Activated T-helper 2 cell treated with anti-CD3 and anti-CD28 coated beads, Interferon-gamma antibody, Interleukin-2, Interleukin-4, amounts not matched to agents 10 μg/mL and 5 μg/mL and 100 μg/mL, durations not matched to agents 14 hours and 24 hours and 36 hours (primary cell): ENCODE measurements at regions not wholly inside any gene's neighbourhood (a gene's known extent, or its start where the extent isn't known, plus 50 kb on each side); places are given as distances from the start of the nearest gene placed in this dataset.

Source experiments
- DNase-seq: peaks from one replicate; pipeline ENCODE4 v3.0.0; 2021; ENCODE audit warnings: low spot score
- H3K27ac Mint-ChIP-seq: one replicate; pipeline ENCODE4 v1.8.0; 2021; ENCODE audit warnings: mixed read lengths
- H3K27me3 Mint-ChIP-seq: one replicate; pipeline ENCODE4 v1.8.0; 2021; ENCODE audit warnings: low read depth, mixed read lengths
- H3K36me3 Mint-ChIP-seq: one replicate; pipeline ENCODE4 v1.8.0; 2021; ENCODE audit warnings: low read depth, mixed read lengths
- H3K4me1 Mint-ChIP-seq: one replicate; pipeline ENCODE4 v1.8.0; 2021; ENCODE audit warnings: low read depth, mixed read lengths
- H3K4me3 Mint-ChIP-seq: one replicate; pipeline ENCODE4 v1.8.0; 2021; ENCODE audit warnings: low read depth, mild to moderate bottlenecking, moderate library complexity, mixed read lengths
- H3K9me3 Mint-ChIP-seq: one replicate; pipeline ENCODE4 v1.8.0; 2021; ENCODE audit warnings: mixed read lengths
- intact Hi-C: fragments of 100-400 bp; cut with micrococcal nuclease; formaldehyde crosslinking; loops from one replicate; pipeline ENCODE4 v1.15.1; 2023

GRCh38 chr16:5349670-5350517, 252.3 kb upstream of the EEF2KMT start:
- intact Hi-C loops = no loop called here
- Mint-ChIP-seq H3K27me3 (no peaks in the 10 kb centered on the region), H3K36me3 (no peaks in the 10 kb centered on the region), H3K27ac (no peak overlapping the region), H3K4me1 (no peaks in the 10 kb centered on the region), H3K9me3 (no peaks in the 10 kb centered on the region), H3K4me3 (no peak overlapping the region)
- DNase-seq = no peak

- H3K27ac Mint-ChIP-seq = no peak overlapping the region
- no peaks in the 10 kb centered on the region for H3K9me3 Mint-ChIP-seq
- no peaks in the 10 kb centered on the region for H3K27me3 Mint-ChIP-seq
- H3K4me3 Mint-ChIP-seq = no peak overlapping the region
- no peaks in the 10 kb centered on the region for H3K4me1 Mint-ChIP-seq
- intact Hi-C loops = no loop called here
- no peaks in the 10 kb centered on the region for H3K36me3 Mint-ChIP-seq
- DNase-seq = no peak
Measured at GRCh38 chr16:5349101-5349500, 251.5 kb upstream of the EEF2KMT start.

GRCh38 chr16:5347561-5347960, 250.0 kb upstream of the EEF2KMT start:
- Mint-ChIP-seq H3K36me3 (no peaks in the 10 kb centered on the region), H3K9me3 (no peaks in the 10 kb centered on the region), H3K27ac (no peak overlapping the region), H3K4me3 (no peak overlapping the region), H3K27me3 (no peaks in the 10 kb centered on the region), H3K4me1 (no peaks in the 10 kb centered on the region)
- intact Hi-C loops = no loop called here
- DNase-seq = no peak

- Mint-ChIP-seq H3K27ac (no peak overlapping the region), H3K9me3 (no peaks in the 10 kb centered on the region), H3K4me3 (no peak overlapping the region), H3K36me3 (no peaks in the 10 kb centered on the region), H3K27me3 (no peaks in the 10 kb centered on the region), H3K4me1 (no peaks in the 10 kb centered on the region)
- intact Hi-C loops = no loop called here
- no peak for DNase-seq
Measured at GRCh38 chr16:5336941-5337340, 239.3 kb upstream of the EEF2KMT start.

- Mint-ChIP-seq H3K27me3 (no peaks in the 10 kb centered on the region), H3K4me3 (no peak overlapping the region), H3K27ac (no peak overlapping the region), H3K4me1 (no peaks in the 10 kb centered on the region), H3K9me3 (peaks cover 8% of the 10 kb centered on the region), H3K36me3 (no peaks in the 10 kb centered on the region)
- no peak for DNase-seq
- intact Hi-C loops = no loop called here
Measured at GRCh38 chr16:5333991-5334390, 236.4 kb upstream of the EEF2KMT start.

GRCh38 chr16:5333126-5333525, 235.5 kb upstream of the EEF2KMT start:
- Mint-ChIP-seq H3K36me3 (no peaks in the 10 kb centered on the region), H3K27me3 (no peaks in the 10 kb centered on the region), H3K4me1 (no peaks in the 10 kb centered on the region), H3K27ac (no peak overlapping the region), H3K9me3 (peaks cover 8% of the 10 kb centered on the region), H3K4me3 (no peak overlapping the region)
- intact Hi-C loops = no loop called here
- DNase-seq = no peak

- H3K4me1 Mint-ChIP-seq = no peaks in the 10 kb centered on the region
- no peaks in the 10 kb centered on the region for H3K27me3 Mint-ChIP-seq
- H3K27ac Mint-ChIP-seq = no peak overlapping the region
- no peak for DNase-seq
- no peaks in the 10 kb centered on the region for H3K36me3 Mint-ChIP-seq
- H3K9me3 Mint-ChIP-seq = peaks cover 8% of the 10 kb centered on the region
- H3K4me3 Mint-ChIP-seq = no peak overlapping the region
- intact Hi-C loops = no loop called here
Measured at GRCh38 chr16:5330058-5330457, 232.5 kb upstream of the EEF2KMT start.

GRCh38 chr16:5328546-5328945, 231.0 kb upstream of the EEF2KMT start:
- DNase-seq = no peak
- Mint-ChIP-seq H3K9me3 (peaks cover 8% of the 10 kb centered on the region), H3K27ac (no peak overlapping the region), H3K27me3 (no peaks in the 10 kb centered on the region), H3K36me3 (no peaks in the 10 kb centered on the region), H3K4me3 (no peak overlapping the region), H3K4me1 (no peaks in the 10 kb centered on the region)
- intact Hi-C loops = no loop called here

GRCh38 chr16:5326395-5326794, 228.8 kb upstream of the EEF2KMT start:
- intact Hi-C loops = no loop called here
- no peaks in the 10 kb centered on the region for H3K27me3 Mint-ChIP-seq
- H3K4me3 Mint-ChIP-seq = no peak overlapping the region
- no peaks in the 10 kb centered on the region for H3K36me3 Mint-ChIP-seq
- no peak overlapping the region for H3K27ac Mint-ChIP-seq
- DNase-seq = no peak
- no peaks in the 10 kb centered on the region for H3K4me1 Mint-ChIP-seq
- H3K9me3 Mint-ChIP-seq = peaks cover 7% of the 10 kb centered on the region

- intact Hi-C loops = no loop called here
- Mint-ChIP-seq H3K9me3 (peaks cover 3% of the 10 kb centered on the region), H3K36me3 (no peaks in the 10 kb centered on the region), H3K4me1 (no peaks in the 10 kb centered on the region), H3K27me3 (no peaks in the 10 kb centered on the region), H3K27ac (no peak overlapping the region), H3K4me3 (no peak overlapping the region)
- DNase-seq = no peak
Measured at GRCh38 chr16:5325932-5326331, 228.3 kb upstream of the EEF2KMT start.

- Mint-ChIP-seq H3K36me3 (no peaks in the 10 kb centered on the region), H3K27ac (no peak overlapping the region), H3K4me1 (no peaks in the 10 kb centered on the region), H3K27me3 (no peaks in the 10 kb centered on the region), H3K9me3 (no peaks in the 10 kb centered on the region), H3K4me3 (no peak overlapping the region)
- intact Hi-C loops = no loop called here
- no peak for DNase-seq
Measured at GRCh38 chr16:5323284-5324141, 225.9 kb upstream of the EEF2KMT start.

GRCh38 chr16:5321930-5322329, 224.3 kb upstream of the EEF2KMT start:
- Mint-ChIP-seq H3K4me1 (no peaks in the 10 kb centered on the region), H3K27me3 (no peaks in the 10 kb centered on the region), H3K27ac (no peak overlapping the region), H3K36me3 (no peaks in the 10 kb centered on the region), H3K9me3 (no peaks in the 10 kb centered on the region), H3K4me3 (no peak overlapping the region)
- intact Hi-C loops = no loop called here
- no peak for DNase-seq

- H3K9me3 Mint-ChIP-seq = no peaks in the 10 kb centered on the region
- intact Hi-C loops = no loop called here
- H3K27ac Mint-ChIP-seq = no peak overlapping the region
- no peak overlapping the region for H3K4me3 Mint-ChIP-seq
- H3K36me3 Mint-ChIP-seq = no peaks in the 10 kb centered on the region
- no peak for DNase-seq
- no peaks in the 10 kb centered on the region for H3K4me1 Mint-ChIP-seq
- no peaks in the 10 kb centered on the region for H3K27me3 Mint-ChIP-seq
Measured at GRCh38 chr16:5319799-5320198, 222.2 kb upstream of the EEF2KMT start.
